ENCODE measurements at regions not wholly inside any gene's neighbourhood (a gene's known extent, or its start where the extent isn't known, plus 50 kb on each side); places are given as distances from the start of the nearest gene placed in this dataset.
"Not testable (repeated sequence)": the region's sequence is repeated elsewhere in the genome, so short reads cannot be mapped to it uniquely, and the experiment has no call there.

GRCh38 chrX:552496-552895 lies 78.1 kb upstream of the SHOX start:
- intact Hi-C loops (cut with micrococcal nuclease) = no loop called here

- intact Hi-C loops (cut with micrococcal nuclease) = no loop called here
Measured at GRCh38 chrX:554271-554670, 76.3 kb upstream of the SHOX start.

GRCh38 chrX:555725-556666 lies 74.6 kb upstream of the SHOX start:
- intact Hi-C loops (cut with micrococcal nuclease) = no loop called here

- intact Hi-C loops (cut with micrococcal nuclease) = not testable (repeated sequence)
Measured at GRCh38 chrX:557601-558000, 73.0 kb upstream of the SHOX start.

- intact Hi-C loops (cut with micrococcal nuclease) = not testable (repeated sequence)
Measured at GRCh38 chrX:559282-559681, 71.3 kb upstream of the SHOX start.

GRCh38 chrX:567891-568290 lies 62.7 kb upstream of the SHOX start:
- intact Hi-C loops (cut with micrococcal nuclease) = no loop called here

- intact Hi-C loops (cut with micrococcal nuclease) = no loop called here
Measured at GRCh38 chrX:568311-568710, 62.3 kb upstream of the SHOX start.

- intact Hi-C loops (cut with micrococcal nuclease) = loop anchor here (5.0 to 10.0 kb wide), 3 partner anchors 252 to 500 kb away; no protein-coding TSS in a partner anchor
Measured at GRCh38 chrX:572538-573124, 58.0 kb upstream of the SHOX start.

GRCh38 chrX:574251-574650 lies 56.3 kb upstream of the SHOX start:
- intact Hi-C loops (cut with micrococcal nuclease) = loop anchor here (2.0 to 10.0 kb wide), 5 partner anchors 251 to 591 kb away; no protein-coding TSS in a partner anchor

GRCh38 chrX:574830-575229 lies 55.8 kb upstream of the SHOX start:
- intact Hi-C loops (cut with micrococcal nuclease) = loop anchor here (2.0 to 10.0 kb wide), 7 partner anchors 98 to 590 kb away; no protein-coding TSS in a partner anchor

- intact Hi-C loops (cut with micrococcal nuclease) = loop anchor here (5.0 to 10.0 kb wide), 3 partner anchors 100 to 355 kb away; no protein-coding TSS in a partner anchor
Measured at GRCh38 chrX:576904-577560, 53.6 kb upstream of the SHOX start.

GRCh38 chrX:578531-578930 lies 52.1 kb upstream of the SHOX start:
- intact Hi-C loops (cut with micrococcal nuclease) = loop anchor here (5.0 to 10.0 kb wide), 3 partner anchors 101 to 354 kb away; no protein-coding TSS in a partner anchor

- intact Hi-C loops (cut with micrococcal nuclease) = no loop called here
Measured at GRCh38 chrX:580030-580429, 50.6 kb upstream of the SHOX start.

Data from T-helper 1 cell treated with Interleukin-12 subunit alpha and Interleukin-12 subunit beta and Interleukin-4 antibody, amounts not matched to agents 30 ng/mL and 1 ng/mL, for 36 hours (primary cell).